Stimulated activated CD8-positive, alpha-beta memory T cell treated with anti-CD3 and anti-CD28 coated beads, Interleukin-4, amount 100 ng/mL, for 1 hour (primary cell): ENCODE measurements at regions not wholly inside any gene's neighbourhood (a gene's known extent, or its start where the extent isn't known, plus 50 kb on each side); places are given as distances from the start of the nearest gene placed in this dataset.
"Not testable (repeated sequence)": the region's sequence is repeated elsewhere in the genome, so short reads cannot be mapped to it uniquely, and the experiment has no call there.

ENCODE experiments used
- DNase-seq, 2 donors: peaks; one replicate each; pipeline ENCODE4 v3.0.0-alpha.2; 2020; ENCODE audit warnings: low read depth in 2 of 2, low spot score in 1 of 2

- DNase-seq: no peak
These were observed 69.4 kb downstream of the TOMM20 start for GRCh38 chr1:235059221-235059620.

GRCh38 chr1:235058695-235059094, 69.9 kb downstream of the TOMM20 start:
- DNase-seq: no peak

DNA sequence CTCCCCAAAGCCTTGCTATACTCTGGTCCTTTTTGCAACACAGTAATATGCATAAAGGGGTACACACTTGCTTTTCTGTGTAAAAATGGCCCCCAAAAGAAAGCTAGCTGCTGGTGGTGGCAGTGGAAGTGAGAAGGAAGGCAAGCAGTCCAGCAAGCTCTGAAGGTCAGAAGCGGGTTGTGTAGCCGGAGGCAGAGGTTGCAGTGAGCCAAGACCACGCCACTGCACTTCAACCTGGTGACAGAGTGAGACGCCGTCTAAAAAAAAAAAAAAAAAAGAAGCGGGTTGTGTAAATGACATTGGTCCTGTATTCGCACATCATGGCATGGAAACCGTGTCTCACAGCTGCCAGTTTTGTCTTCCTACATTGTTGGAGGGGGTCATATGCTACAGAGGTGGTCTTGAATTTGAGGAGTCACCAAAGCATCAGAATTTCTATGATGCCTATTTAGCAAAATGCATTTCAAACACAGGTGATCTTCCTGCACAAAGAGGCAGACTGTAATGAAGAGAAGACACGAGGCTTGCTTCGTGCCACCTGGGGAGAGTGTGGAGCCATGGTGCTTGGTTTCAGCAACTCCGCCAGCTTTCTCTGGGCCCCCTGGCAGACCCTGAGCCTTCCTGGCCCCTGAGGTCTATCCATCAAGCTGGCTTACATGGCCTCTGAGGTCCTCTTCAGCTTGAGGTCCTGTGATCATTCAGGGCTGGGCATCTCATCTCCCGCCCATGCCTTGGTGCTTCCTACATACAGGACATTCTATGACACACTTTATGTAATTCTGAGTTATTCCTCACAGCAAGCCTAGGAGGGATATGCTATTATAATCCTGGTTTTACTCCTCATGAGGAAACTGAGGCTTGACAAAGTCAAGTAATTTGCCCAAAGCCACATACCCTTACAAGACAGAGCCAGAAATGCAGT, 71.0 kb downstream of the TOMM20 start:
- no peak for DNase-seq

- no peak for DNase-seq
These were observed 71.7 kb downstream of the TOMM20 start for GRCh38 chr1:235056937-235057336.

- DNase-seq: no peak
These were observed 73.7 kb downstream of the TOMM20 start for GRCh38 chr1:235054936-235055335.

DNA sequence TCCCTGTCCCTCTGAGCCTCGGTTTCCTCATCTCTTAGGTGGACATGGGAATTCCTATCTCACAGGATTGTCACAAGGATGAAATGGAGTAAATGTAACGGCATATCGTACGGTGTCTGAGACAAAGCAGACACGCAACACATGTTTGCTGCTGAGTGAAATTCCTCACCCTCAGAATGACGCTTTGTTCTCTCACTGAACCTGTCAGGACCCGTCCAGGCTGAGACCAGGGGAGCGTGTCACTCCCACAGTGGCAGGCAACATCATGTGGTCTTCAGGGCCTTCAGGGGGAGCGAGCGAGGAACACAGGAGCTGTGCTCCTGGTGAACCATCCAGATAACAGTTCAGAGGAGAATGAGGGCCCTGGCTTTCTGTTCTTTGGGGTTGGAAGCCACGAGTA, 74.2 kb downstream of the TOMM20 start:
- DNase-seq: no peak

GRCh38 chr1:235052067-235053008, 76.3 kb downstream of the TOMM20 start:
- no peak for DNase-seq

DNA sequence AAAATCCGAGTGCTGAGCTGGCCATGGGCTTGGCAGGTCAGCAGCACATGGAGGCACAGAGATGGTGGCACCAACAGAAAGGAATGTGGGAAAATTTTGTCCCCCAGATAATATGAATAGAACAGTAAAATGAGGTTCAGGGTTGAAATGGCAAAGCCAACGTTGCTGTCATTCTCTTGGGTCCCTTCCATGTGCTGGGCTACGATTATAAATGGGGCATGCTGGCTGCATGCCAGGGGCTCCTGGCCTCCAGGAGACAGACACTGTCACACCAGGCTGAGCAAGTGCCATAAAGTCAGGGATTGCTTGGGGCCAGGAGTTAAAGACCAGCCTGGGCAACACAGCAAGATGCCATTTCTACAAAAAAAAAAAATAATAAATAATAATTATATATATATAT, 77.1 kb downstream of the TOMM20 start:
- no peak for DNase-seq

GRCh38 chr1:235050911-235051360, 77.7 kb downstream of the TOMM20 start:
- no peak for DNase-seq

DNA sequence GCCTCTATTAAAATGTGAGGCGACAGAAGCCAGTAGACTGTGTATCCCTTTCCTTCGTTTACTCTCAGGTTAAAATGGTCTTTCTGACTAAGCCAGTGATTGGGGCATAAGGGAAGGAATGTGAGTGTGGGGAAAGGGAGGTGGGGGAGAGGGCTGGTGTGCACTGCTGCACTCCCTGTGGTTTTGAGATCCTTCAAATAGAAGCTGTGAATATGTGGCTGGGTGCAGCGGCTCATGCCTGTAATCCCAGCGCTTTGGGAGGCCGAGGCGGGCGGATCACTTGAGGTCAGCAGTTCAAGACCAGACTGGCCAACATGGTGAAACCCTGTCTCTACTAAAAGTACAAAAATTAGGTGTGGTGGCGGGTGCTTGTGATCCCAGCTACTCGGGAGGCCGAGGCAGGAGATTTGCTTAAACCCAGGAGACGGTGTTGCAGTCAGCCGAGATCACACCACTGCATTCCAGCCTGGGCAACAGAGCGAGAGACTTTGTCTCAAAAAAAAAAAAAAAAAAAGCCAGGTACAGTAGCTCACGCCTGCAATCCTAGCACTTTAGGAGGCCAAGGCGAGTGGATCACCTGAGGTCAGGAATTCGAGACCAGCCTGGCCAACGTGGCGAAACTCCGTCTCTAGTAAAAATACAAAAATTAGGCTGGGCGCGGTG, 78.8 kb downstream of the TOMM20 start:
- not testable (repeated sequence) for DNase-seq

- no peak for DNase-seq
These were observed 79.4 kb downstream of the TOMM20 start for GRCh38 chr1:235049217-235049616.

DNA sequence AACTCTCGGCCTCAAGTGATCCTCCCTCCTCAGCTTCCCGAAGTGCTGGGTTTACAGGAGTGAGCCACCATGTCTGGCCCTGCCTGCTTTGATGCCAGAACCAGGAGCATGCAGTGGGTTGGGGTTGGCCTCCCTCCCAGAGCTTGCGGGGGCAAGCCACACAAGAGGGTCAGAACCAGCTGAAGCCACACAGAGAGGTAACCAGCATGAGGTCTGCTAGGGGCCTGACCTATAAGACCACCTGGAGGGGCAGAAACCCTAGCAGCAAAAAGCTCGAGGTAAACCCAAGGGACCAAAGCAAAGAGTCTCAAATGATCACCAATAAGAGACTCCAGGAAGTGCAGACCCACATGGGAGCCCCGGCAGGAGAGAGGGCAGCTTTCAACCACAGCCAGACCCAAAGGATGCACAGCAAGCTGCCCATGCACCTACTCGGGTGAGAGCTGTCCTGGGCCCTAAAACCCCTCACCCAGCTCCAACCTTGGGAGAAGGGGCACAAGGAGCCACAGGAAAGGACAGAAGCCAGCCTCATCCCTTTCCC, 81.2 kb downstream of the TOMM20 start:
- DNase-seq: no peak

GRCh38 chr1:235045921-235046601, 82.6 kb downstream of the TOMM20 start:
- no peak for DNase-seq

GRCh38 chr1:235045034-235045690, 83.5 kb downstream of the TOMM20 start:
- no peak for DNase-seq

DNA sequence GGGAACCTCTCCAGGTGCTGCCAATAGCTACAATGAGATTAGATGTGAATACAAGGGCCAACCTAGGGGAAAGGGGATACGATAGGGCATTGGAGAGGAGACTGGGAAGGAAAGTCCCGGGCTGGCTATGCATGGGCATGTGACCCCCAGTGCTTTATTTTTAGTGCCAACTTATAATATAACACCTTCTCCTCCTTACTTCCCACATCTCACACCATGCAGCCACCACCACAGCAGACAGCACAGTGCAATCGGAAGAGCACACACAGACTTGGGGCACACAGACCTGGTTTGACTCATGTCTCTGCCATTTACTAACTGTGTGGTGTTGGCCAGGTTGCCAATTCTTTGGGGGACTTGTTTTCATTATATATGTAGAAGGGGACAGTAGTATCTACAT, 85.4 kb downstream of the TOMM20 start:
- DNase-seq: no peak

- DNase-seq: no peak
These were observed 89.9 kb downstream of the TOMM20 start for GRCh38 chr1:235038701-235039100.

GRCh38 chr1:235035928-235036327, 92.7 kb downstream of the TOMM20 start:
- DNase-seq: no peak

GRCh38 chr1:235030919-235031596, 97.6 kb downstream of the TOMM20 start:
- no peak for DNase-seq

DNA sequence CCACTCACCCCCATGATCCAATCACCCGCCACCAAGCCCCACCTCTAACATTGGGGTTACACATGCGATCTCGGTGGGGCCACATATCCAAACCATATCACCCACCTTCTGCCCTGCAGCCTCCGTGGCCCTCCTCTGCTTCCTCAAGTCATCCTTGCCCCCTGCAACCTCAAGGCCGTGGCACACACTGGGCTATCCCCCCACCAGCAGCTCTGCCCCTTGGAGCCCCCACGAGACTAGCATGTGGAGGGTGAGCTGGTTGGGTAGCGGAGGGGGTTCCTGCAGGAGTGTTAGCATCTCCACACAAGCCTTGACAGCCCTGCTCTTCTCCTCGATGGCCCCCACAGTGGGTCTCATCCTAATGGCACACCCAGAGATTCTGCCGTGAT, 100.8 kb downstream of the TOMM20 start:
- DNase-seq: no peak
